Astrocyte (in vitro differentiated cells and primary cell): ENCODE measurements at regions not wholly inside any gene's neighbourhood (a gene's known extent, or its start where the extent isn't known, plus 50 kb on each side); places are given as distances from the start of the nearest gene placed in this dataset.
A peak's percentile ranks its signal among the peaks of the same experiment; 100 is the strongest.

Experiments
- DNase-seq: peaks from one replicate; pipeline ENCODE4 v3.0.0-alpha.2; 2010; ENCODE audit warnings: low read depth
- FAIRE-seq: peaks from 2 replicates; lab custom pipeline; 2011; peaks lifted over from hg19 to GRCh38; lab: Jason Lieb, UNC
- H2AFZ ChIP-seq: 2 replicates; pipeline ENCODE4 v1.6.0; 2012; ENCODE audit warnings: low read depth, low read length, inconsistent platforms
- H3K27ac ChIP-seq: 2 replicates; pipeline ENCODE4 v1.5.1; 2011; ENCODE audit warnings: low read depth, low read length, inconsistent platforms
- H3K27me3 ChIP-seq: 2 replicates; pipeline ENCODE4 v1.6.0; 2011; ENCODE audit warnings: low read length, inconsistent platforms; ENCODE audit not compliant: insufficient read depth
- H3K36me3 ChIP-seq: 2 replicates; pipeline ENCODE4 v1.5.1; 2011; ENCODE audit warnings: low read length, inconsistent platforms; ENCODE audit not compliant: insufficient read depth
- H3K4me1 ChIP-seq: 2 replicates; pipeline ENCODE4 v1.5.1; 2011; ENCODE audit warnings: low read length, inconsistent platforms; ENCODE audit not compliant: insufficient read depth
- H3K4me2 ChIP-seq: 2 replicates; pipeline ENCODE4 v1.6.0; 2012; ENCODE audit warnings: low read length, inconsistent platforms
- H3K4me3 ChIP-seq: 2 replicates; pipeline ENCODE4 v1.5.1; 2011; ENCODE audit warnings: low read depth, mild to moderate bottlenecking, low read length, inconsistent platforms; ENCODE audit not compliant: insufficient read depth
- H3K79me2 ChIP-seq: 2 replicates; pipeline ENCODE4 v1.6.0; 2012; ENCODE audit warnings: mild to moderate bottlenecking, low read length, inconsistent platforms; ENCODE audit not compliant: insufficient read depth
- H3K9ac ChIP-seq: 2 replicates; pipeline ENCODE4 v1.6.0; 2012; ENCODE audit warnings: mild to moderate bottlenecking, low read length, inconsistent platforms
- H3K9me3 ChIP-seq: 2 replicates; pipeline ENCODE4 v1.5.1; 2012; ENCODE audit warnings: low read depth, mild to moderate bottlenecking, low read length, inconsistent platforms; ENCODE audit not compliant: insufficient read depth
- H4K20me1 ChIP-seq: 2 replicates; pipeline ENCODE4 v1.6.0; 2012; ENCODE audit warnings: low read length, inconsistent platforms; ENCODE audit not compliant: insufficient read depth
- H3K27ac Mint-ChIP-seq: one replicate; pipeline ENCODE4 v1.8.0; 2021; ENCODE audit warnings: mild to moderate bottlenecking, mixed read lengths; ENCODE audit not compliant: unreplicated experiment
- H3K27me3 Mint-ChIP-seq: one replicate; pipeline ENCODE4 v1.8.0; 2021; ENCODE audit warnings: low read depth, mixed read lengths; ENCODE audit not compliant: unreplicated experiment
- H3K36me3 Mint-ChIP-seq: one replicate; pipeline ENCODE4 v1.8.0; 2021; ENCODE audit warnings: low read depth, mixed read lengths; ENCODE audit not compliant: unreplicated experiment
- H3K4me1 Mint-ChIP-seq: one replicate; pipeline ENCODE4 v1.8.0; 2021; ENCODE audit warnings: low read depth, mixed read lengths; ENCODE audit not compliant: unreplicated experiment
- H3K4me3 Mint-ChIP-seq: one replicate; pipeline ENCODE4 v1.8.0; 2021; ENCODE audit warnings: mild to moderate bottlenecking, moderate library complexity, mixed read lengths; ENCODE audit not compliant: unreplicated experiment
- H3K9me3 Mint-ChIP-seq: one replicate; pipeline ENCODE4 v1.8.0; 2021; ENCODE audit warnings: mild to moderate bottlenecking, mixed read lengths; ENCODE audit not compliant: unreplicated experiment
- EZH2 ChIP-seq: IDR thresholded peaks from 2 replicates; pipeline ENCODE4 v1.6.1; 2012; ENCODE audit warnings: mild to moderate bottlenecking, low read length, inconsistent platforms; ENCODE audit not compliant: insufficient read depth
- TF ChIP-seq, protein P1 (sequence below): IDR thresholded peaks from 2 replicates; pipeline ENCODE4 v1.5.1; 2011; ENCODE audit warnings: low read depth, mild to moderate bottlenecking, inconsistent platforms, low read length, moderate library complexity; ENCODE audit not compliant: insufficient read depth

- H3K4me1 ChIP-seq, result peaks cover 4% of the 10 kb centered on the region
- FAIRE-seq, result peak; percentile 73
- H3K27me3 ChIP-seq, result no peaks in the 10 kb centered on the region
- DNase-seq, result peak; percentile 90
- H3K27me3 Mint-ChIP-seq, result no peaks in the 10 kb centered on the region
- peak overlapping the region; percentile 33 for H3K9ac ChIP-seq
- no peaks in the 10 kb centered on the region for H3K36me3 ChIP-seq
- H3K9me3 ChIP-seq, result no peaks in the 10 kb centered on the region
- peak overlapping the region; percentile 70 for H3K27ac ChIP-seq
- H3K4me2 ChIP-seq, result peak overlapping the region; percentile 19
- H3K4me1 Mint-ChIP-seq, result peaks cover 7% of the 10 kb centered on the region
- H2AFZ ChIP-seq, result no peak overlapping the region
- TF ChIP-seq EZH2, result no peak
- TF ChIP-seq, protein P1, sequence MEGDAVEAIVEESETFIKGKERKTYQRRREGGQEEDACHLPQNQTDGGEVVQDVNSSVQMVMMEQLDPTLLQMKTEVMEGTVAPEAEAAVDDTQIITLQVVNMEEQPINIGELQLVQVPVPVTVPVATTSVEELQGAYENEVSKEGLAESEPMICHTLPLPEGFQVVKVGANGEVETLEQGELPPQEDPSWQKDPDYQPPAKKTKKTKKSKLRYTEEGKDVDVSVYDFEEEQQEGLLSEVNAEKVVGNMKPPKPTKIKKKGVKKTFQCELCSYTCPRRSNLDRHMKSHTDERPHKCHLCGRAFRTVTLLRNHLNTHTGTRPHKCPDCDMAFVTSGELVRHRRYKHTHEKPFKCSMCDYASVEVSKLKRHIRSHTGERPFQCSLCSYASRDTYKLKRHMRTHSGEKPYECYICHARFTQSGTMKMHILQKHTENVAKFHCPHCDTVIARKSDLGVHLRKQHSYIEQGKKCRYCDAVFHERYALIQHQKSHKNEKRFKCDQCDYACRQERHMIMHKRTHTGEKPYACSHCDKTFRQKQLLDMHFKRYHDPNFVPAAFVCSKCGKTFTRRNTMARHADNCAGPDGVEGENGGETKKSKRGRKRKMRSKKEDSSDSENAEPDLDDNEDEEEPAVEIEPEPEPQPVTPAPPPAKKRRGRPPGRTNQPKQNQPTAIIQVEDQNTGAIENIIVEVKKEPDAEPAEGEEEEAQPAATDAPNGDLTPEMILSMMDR, result no peak
- no peaks in the 10 kb centered on the region for H3K36me3 Mint-ChIP-seq
- no peak overlapping the region for H3K4me3 Mint-ChIP-seq
- H3K4me3 ChIP-seq, result no peak overlapping the region
- no peaks in the 10 kb centered on the region for H4K20me1 ChIP-seq
- peak overlapping the region; percentile 87 for H3K27ac Mint-ChIP-seq
- no peaks in the 10 kb centered on the region for H3K79me2 ChIP-seq
- peaks cover 3% of the 10 kb centered on the region for H3K9me3 Mint-ChIP-seq
Observed at GRCh38 chr12:32051511-32052211, 55.0 kb upstream of the BICD1 start.

GRCh38 chr12:32052212-32052713, 54.4 kb upstream of the BICD1 start:
- Histone ChIP-seq H3K79me2 (no peaks in the 10 kb centered on the region), H3K9me3 (no peaks in the 10 kb centered on the region), H3K4me3 (no peak overlapping the region), H3K27ac (peak overlapping the region; percentile 70), H4K20me1 (no peaks in the 10 kb centered on the region), H2AFZ (no peak overlapping the region), H3K9ac (peak overlapping the region; percentile 33), H3K4me1 (peaks cover 4% of the 10 kb centered on the region), H3K36me3 (no peaks in the 10 kb centered on the region), H3K27me3 (no peaks in the 10 kb centered on the region), H3K4me2 (peak overlapping the region; percentile 10)
- Mint-ChIP-seq H3K4me1 (peaks cover 7% of the 10 kb centered on the region), H3K4me3 (no peak overlapping the region), H3K36me3 (no peaks in the 10 kb centered on the region), H3K27ac (peak overlapping the region; percentile 87), H3K9me3 (peaks cover 3% of the 10 kb centered on the region), H3K27me3 (no peaks in the 10 kb centered on the region)
- no peak for DNase-seq
- no peak for TF ChIP-seq EZH2
- TF ChIP-seq, protein P1, result no peak
- FAIRE-seq, result no peak
